NCI-H2196 (cell line): ENCODE measurements at regions not wholly inside any gene's neighbourhood (a gene's known extent, or its start where the extent isn't known, plus 50 kb on each side); places are given as distances from the start of the nearest gene placed in this dataset.

Source experiments
- DNase-seq: peaks from one replicate; lab custom pipeline; 2025; ENCODE audit not compliant: unreplicated experiment; lab: John Stamatoyannopoulos, UW

- no peak for DNase-seq
Observed at GRCh38 chr1:68551459-68551858, 54.6 kb upstream of the DEPDC1 start.

DNA sequence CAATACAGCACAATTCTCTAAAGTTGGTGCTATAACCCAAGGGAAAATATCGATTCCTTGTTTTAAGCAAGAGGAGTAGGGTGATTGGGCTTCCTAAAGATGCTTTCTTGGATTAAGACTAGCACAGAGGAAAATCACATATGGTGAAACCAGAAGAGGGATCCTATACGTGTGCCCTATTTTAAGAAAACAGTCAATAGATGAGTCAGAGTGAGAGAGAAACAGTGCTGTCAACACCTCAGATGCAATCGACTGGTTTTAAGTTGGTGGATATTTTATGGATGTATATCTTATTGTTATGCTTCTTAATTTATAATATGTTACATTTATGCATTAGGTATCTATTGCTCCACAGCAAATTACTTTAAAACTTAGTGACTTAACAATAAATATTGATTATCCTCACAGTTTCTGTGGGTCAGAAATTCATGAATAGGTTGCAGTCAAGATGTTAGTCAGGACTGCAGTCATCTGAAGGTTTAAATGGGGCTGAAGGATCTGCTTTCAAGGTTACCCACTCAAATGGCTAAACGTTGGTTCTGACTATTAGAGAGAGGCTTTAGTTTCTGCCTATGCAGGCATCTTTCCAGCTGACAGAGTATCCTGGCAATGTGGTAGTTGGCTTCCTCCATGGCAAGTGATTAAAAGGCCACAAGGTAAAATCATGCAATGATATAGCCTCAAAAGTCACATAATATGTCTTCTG is 61.6 kb upstream of the DEPDC1 start:
- no peak for DNase-seq

DNA sequence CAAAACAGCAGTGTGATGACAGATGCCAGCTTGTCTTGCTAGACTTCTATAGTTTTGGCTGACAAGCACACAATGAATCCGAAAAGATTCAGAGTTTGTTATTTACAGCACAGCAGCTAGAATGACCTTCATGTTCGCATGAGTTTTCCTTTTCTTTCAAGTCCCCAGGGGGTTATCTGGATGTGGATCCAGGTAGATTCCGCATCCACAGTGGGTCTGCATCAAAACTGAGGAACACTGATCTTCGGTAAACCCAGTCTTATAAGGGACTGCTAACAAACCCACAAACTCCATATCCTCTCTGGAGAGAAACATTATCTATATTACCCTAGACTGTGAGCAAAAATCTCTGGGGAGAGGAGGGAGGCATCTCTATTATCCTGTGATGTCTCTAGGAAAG is 69.0 kb upstream of the DEPDC1 start:
- DNase-seq = no peak

DNA sequence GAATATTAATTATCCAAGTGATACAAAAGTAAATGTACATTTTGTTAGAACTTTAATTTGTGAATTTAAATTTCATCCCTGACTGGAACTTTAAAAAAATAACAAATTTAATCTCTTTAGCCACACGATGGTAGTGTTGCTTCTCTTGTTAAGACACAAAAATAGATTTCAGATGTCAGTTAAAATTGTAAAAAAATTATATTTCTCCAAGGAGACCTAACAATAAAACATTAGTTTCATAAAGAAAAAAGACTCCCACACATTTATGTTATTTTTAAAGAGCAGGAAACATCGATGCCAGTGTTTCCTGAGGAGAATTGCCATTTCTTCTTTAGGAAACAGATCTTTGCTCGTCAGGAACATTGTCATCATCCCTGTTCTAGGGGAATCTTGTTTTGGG is 74.0 kb upstream of the DEPDC1 start:
- DNase-seq = no peak

DNA sequence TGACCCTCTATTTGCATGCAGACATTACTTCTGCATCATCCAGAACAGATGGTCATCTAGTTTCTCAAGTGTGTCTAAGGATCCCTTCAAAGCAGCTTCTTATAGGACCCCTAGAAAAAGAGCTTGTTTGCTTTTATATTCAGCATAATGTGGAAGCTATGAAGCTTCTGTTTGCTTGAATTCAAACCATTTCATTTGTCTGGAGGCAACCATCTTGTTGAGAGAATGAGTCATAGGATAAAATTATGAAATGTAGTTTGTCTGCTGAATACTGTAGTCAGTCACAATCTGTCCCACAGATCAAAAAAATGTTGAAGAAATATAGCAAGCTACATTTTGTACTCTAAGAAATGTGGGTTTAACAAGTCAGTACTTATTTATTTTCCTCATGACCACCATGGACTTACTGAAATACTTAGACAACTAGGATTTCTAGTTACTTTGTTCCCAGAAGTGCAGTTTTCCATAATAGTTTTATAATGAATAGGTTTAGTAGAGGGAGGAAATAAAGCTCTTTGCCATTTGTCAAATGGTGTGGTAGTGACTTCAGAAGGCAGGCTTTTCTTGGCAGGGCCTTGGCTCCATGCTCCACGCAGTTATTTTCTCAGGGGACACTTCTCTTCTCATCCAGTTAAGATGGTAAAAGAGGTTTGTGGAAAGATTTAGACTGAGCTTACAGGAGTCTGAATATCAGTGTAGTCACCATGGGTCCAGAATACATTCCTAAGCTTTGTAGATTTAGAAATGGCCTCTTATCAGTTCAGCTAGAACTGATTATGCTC is 74.8 kb upstream of the DEPDC1 start:
- DNase-seq = no peak

GRCh38 chr1:68585351-68585750 is 88.5 kb upstream of the DEPDC1 start:
- no peak for DNase-seq

DNA sequence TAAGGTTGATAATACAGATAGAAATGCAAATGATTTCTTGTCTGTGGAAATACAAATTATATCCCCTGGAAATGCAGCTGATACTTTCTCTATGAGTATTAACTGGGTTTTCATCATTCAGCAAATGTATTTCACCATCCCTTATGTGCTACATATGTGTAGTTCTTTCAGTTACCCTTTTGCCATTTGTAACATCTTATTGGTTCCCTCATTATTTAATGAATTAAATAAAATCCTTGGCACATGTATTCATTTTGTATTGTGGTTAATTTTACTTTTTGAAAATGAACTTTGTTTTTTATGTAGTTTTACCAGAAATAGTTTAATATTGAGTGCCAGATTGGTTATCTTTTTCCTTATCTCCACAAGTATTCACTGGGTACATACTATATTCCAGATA is 89.9 kb upstream of the DEPDC1 start:
- DNase-seq = no peak

- no peak for DNase-seq
Observed at GRCh38 chr1:68588304-68588703, 91.4 kb upstream of the DEPDC1 start.

DNA sequence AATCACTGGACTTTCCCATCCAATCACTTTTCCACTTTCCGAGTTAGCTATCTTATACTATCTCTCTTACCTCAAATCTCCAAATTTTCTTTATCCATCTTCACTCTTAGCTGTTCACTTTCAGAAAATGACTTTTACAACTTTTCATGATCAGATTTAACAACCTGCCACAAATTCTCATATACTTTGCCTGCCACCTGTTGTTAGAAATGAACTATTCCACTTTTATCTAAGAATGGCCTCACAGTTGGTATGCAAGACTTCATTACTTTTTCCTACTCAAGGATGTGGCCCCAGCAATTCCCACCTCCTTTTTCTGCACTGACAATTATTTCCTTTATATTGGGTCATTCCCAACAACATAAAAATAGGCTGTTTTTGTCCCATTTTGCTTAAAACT is 93.6 kb upstream of the DEPDC1 start:
- no peak for DNase-seq

- DNase-seq = no peak
Observed at GRCh38 chr1:68594851-68595250, 98.0 kb upstream of the DEPDC1 start.

- no peak for DNase-seq
Observed at GRCh38 chr1:68600049-68600661, 103.3 kb upstream of the DEPDC1 start.

- DNase-seq = no peak
Observed at GRCh38 chr1:68608289-68608688, 111.4 kb upstream of the DEPDC1 start.

- no peak for DNase-seq
Observed at GRCh38 chr1:68615312-68615711, 118.4 kb upstream of the DEPDC1 start.

- no peak for DNase-seq
Observed at GRCh38 chr1:68617942-68618341, 121.1 kb upstream of the DEPDC1 start.

- no peak for DNase-seq
Observed at GRCh38 chr1:68620571-68620970, 123.7 kb upstream of the DEPDC1 start.

DNA sequence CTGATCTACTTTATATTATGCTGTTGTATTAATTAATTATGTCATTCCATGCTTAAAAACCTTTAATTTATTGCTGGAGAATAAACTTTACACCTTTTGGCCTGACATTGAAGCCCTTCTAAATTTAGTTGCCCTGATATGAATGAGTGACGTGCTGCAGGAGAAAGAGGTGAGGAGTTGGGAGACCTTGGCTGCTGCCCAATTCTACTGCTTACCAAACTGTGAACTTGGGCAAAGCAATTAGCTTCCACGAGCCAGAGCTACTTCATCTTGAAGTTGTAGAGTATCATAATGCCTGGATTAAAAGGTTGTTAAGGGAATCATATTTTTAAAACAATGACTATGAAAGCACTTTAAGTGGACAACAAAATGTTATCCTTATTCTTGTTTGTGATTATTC is 126.8 kb upstream of the DEPDC1 start:
- DNase-seq = no peak

GRCh38 chr1:68624233-68624632 is 127.4 kb upstream of the DEPDC1 start:
- no peak for DNase-seq

DNA sequence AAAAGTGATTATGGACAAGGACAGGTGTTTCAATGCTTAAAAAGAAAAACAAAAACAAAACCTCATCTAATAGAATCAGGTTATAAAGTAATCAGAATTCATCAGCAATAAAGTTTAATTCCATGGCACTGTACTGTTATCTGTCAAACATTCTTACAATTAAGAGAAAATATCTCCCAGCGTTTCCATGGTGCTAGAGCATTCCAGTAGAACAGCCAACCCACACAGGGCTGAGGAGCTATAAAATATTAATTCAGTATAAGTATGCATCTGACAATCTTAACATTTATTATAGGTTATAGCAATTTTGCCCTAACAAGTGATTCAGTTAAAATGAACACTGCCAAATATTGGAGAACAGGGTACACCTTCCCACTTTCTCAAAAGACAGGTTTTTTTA is 128.7 kb upstream of the DEPDC1 start:
- no peak for DNase-seq

DNA sequence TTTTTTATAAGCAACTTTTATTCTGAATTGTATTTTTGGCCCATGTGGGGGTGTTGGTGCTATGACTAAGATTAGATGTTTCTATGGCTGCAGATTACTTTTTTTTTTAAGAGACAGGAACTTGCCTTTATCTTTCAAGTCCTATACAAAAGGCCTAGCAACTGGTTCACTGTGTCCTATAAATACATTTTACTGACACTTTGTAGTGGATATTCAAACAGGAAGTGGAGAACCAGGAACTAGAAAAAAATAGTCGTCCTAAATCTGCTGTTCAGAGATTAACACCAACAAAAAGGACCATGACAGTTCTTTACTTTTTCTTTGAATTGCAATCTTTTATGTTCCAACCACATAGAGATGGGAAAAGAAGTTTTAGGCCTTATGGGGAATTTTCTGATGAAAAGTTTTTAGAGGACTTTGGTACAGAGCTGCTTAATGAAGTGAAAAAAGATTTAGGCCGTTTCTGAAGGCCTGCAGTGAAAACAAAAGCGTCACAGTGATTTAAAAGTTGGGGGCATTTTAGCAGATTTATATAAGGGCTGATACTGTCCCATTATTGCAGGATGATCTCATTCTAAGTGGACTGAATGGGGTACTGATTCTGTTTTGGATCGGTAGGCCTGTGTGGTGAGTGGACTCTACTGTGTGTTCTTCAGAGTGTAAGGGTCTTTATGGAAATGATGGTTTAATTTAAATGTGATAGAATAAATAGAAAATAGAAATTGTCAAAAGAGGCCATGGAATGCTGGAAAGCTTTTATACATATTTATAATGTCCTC is 136.4 kb upstream of the DEPDC1 start:
- no peak for DNase-seq

DNA sequence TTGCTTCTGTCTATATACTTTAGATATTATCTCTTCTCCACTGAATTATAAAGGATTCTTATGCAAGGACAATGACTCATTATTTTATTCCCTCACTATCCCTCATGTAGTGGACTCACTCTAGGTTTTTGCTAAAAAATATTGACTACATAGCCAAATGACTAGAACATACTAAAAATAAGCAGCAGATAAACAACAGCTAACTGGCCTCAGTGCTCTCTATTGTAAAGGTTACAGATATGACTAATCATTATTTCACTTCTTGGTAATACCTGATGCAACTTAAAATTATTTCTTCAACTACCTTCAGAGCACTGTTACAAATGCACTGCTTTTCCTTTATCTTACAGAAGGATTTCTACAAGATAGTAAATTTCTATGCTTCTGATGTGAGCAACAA is 147.6 kb upstream of the DEPDC1 start:
- no peak for DNase-seq

DNA sequence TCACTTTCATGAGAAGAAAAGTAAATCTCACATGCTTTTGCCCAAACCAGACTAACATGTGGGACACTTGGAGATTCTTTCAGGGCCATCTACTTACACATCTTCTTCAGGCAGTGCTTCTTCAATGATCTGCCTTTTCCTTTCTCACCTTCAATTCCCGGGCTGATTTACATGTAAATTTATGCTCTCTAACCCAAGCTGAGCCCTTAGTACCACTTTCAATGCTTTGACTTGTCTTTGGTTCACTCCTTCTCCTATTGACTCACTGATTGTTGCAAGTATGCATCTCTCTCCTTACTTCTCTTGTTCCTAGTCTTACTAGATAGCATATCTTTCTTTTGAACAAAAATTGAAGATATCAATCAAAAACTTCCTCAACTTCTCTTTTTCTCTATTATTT is 154.2 kb upstream of the DEPDC1 start:
- no peak for DNase-seq

- DNase-seq = no peak
Observed at GRCh38 chr1:68653882-68654281, 157.0 kb upstream of the DEPDC1 start.
